CD4-positive, alpha-beta T cell treated with Interleukin-15 for 1 hour (primary cell): ENCODE measurements at regions not wholly inside any gene's neighbourhood (a gene's known extent, or its start where the extent isn't known, plus 50 kb on each side); places are given as distances from the start of the nearest gene placed in this dataset.

Experiments used
- DNase-seq: peaks from one replicate; pipeline ENCODE4 v3.0.0-alpha.2; 2020

GRCh38 chr1:229938551-229938950, 128.5 kb upstream of the GALNT2 start:
- DNase-seq, result no peak

GRCh38 chr1:229940684-229941083, 126.4 kb upstream of the GALNT2 start:
- no peak for DNase-seq

- no peak for DNase-seq
Observed at GRCh38 chr1:229941160-229941559, 125.9 kb upstream of the GALNT2 start.

DNA sequence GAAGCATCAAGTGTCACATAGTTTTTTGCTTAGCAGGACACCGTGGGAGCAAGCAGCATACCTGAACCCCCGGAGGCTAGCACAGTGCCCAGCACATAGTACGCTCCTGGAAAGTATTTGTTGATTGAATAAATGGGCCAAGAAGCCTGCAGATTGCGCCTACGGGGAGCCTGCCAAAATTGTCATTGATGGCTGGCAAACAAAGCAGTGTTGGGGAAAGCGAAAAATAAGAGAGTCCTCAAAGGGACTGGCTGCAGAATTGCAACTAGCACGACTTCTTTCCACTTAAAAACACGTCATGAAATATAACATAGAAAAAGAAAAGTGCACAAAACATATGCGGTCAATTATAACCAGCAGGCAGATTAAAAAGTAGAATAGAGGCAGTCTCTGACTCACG, 125.2 kb upstream of the GALNT2 start:
- no peak for DNase-seq

DNA sequence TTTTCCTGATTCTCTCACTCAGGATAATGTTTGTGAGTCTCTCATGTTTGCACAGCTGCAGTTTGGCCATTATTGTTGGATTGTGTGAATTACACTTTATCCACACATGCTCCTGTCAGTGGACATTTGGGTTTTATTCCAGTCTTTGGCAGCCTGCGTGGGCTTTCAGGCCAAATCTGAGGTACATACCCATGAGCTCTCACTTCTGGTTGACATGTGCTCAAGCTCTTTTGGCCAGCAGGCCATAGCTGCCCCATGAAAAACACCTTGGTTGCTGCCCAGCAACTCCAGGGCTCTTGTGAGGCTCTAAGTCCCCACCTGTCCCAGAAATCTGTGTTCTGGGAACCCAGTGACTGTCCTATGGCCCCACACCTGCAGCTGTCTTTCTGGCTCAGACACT, 124.5 kb upstream of the GALNT2 start:
- no peak for DNase-seq

GRCh38 chr1:229943148-229943714, 123.8 kb upstream of the GALNT2 start:
- DNase-seq, result no peak

GRCh38 chr1:229943988-229944743, 122.9 kb upstream of the GALNT2 start:
- DNase-seq, result no peak

DNA sequence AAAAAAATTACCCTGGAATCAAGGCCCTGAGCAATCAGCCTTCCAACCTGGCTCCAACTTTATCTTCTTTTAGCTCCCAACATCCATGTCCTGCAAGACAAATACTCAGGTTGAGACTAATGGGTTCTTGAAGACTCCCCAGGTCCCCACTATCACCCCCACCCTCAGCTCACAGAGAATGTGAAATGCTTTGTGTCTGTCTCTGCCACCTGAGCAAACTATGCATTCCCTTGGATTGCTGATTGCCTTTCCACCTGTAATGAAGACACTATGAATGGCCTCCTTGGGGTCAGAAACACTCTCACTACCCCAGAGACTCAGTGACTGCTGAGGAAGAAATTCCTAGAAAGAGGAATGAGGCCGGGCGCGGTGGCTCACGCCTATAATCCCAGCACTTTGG, 121.2 kb upstream of the GALNT2 start:
- no peak for DNase-seq

DNA sequence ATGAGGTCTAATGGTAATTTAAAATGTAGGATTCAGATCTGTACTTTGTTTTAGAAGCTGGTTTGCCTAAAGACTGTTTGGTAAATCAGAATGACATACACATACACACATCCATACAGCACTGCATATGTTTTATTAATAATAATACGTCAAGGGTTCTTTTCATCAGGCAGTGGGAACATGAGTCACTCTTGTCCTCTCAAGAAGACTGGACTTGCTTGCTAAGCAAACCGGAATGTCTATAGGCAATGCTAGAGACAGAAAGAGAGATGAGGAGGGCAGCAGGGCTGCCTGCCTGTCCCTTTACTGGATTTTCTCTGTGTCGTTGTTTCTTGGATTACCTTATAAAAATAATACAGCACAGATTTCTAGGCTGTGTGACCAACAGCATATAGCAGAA, 119.1 kb upstream of the GALNT2 start:
- no peak for DNase-seq

- DNase-seq, result no peak
Observed at GRCh38 chr1:229948438-229948837, 118.6 kb upstream of the GALNT2 start.

GRCh38 chr1:229949500-229949899, 117.5 kb upstream of the GALNT2 start:
- DNase-seq, result no peak

DNA sequence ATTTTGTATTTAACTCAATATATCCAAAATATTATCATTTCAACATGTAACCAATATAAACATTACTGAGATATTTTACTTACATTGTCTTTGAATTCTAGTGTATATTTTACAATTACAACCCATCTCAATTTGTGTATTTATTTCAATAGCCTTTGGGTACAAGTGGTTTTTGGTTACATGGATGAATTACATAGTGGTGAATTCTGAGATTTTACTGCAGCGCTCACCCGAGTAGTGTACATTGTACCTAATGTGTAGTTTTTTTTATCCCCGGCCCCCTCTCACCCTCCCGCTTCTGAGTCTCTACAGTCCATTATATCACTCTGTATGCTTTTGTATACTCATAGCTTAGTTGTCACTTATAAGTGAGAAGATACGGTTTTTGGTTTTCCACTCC, 117.0 kb upstream of the GALNT2 start:
- DNase-seq, result no peak

DNA sequence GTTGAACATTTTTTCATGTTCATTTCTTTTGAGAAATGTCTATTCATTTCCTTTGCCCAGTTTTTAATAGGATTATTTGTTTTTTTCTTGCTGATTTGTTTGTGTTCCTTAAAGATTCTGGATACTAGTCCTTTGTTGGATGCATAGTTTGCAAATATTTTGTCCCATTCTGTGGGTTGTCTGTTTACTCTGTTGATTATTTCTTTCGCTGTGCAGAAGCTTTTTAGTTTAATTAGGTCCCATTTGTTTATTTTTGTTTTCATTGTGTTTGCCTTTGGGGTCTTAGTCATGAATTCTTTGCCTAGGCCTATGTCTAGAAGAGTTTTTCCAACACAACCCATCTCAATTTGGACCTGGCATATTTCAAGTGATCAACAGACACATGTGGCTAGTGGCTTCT, 116.1 kb upstream of the GALNT2 start:
- no peak for DNase-seq

GRCh38 chr1:229951856-229952534, 115.0 kb upstream of the GALNT2 start:
- DNase-seq, result no peak

GRCh38 chr1:229952670-229953520, 114.1 kb upstream of the GALNT2 start:
- no peak for DNase-seq

DNA sequence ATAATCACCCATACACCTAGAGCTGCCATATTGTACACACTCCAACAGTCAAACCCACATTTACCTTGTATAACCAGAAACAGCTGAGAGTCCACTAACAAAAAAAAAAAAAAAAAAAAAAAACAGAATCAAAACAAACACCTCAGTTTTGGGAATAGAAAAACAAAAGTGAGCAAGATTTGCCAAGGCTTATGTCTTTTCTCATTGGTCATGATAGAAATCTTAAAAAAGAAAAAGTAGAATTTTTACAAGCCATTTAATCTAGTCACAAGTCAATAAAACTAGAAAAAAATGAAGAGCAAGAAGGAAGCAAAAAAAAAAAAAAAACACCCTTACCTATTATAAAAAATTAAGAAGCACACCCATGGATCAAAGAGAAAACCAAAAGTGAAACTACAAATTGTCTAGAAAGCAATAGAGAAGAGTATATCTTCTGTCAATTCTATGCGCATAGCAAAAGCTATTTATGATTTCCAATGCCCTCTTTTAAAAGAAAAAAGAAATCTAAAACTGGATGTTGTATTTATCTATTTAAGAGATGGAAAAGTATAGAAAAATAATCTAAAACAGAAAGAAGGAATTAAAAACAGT, 113.2 kb upstream of the GALNT2 start:
- DNase-seq, result no peak

DNA sequence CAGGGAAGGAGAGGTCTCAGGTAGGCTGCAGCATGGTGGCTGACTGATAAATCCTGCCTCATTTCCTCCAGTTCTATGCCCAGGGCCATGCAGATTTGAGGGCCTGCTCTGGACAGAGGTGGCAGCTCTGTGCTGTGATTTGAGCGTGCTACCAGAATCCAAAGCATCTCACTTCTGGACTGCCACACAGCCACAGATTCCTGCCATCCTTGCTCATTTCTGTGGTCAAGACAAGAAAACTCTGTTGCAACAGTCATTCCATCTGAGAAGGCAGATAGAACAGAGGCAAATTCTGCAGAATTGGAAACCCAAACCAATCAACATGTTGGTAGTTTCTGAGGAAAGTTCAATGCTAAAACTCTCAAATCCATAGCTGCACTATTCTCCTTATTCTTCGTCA, 102.8 kb upstream of the GALNT2 start:
- DNase-seq, result no peak

DNA sequence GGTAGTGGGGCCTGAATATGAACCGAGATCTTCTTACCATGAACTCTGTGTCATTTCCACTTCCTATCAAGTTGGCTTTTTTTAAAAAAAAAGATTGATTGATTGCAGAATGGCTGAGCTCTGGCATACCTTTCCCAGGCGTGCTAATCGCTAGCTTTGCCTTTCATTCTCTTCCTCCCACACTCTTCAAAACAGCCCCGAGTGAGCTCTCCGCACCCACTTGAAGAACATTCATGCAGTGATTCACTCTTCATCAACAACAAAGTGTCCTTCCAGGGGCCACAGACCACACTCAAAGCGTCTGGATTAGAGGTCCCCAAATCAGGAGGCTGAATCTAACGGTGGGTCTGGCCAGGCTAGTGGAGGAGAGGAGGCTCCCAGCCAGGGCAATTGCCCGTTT, 96.3 kb upstream of the GALNT2 start:
- DNase-seq, result no peak

DNA sequence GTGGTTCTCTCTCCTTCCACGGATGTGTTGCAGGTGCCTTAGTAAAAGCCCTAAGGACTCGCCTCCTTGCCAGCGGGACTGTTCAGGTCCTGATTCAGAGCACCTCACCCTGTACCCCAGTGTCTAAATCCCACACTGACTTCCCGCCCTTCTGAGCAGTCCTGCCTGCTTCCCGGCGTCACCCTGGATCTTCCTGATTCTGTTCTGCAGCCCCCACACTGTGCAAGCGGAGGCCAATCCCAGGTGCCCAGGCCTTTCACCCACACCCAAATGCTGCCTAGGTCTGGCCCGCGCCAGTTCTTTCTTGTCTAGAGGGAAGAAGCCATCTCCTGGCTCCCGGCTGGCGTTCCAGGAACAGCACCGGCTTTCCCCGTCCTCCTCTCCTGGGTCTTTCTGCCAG, 95.9 kb upstream of the GALNT2 start:
- no peak for DNase-seq

GRCh38 chr1:229972600-229973296, 94.3 kb upstream of the GALNT2 start:
- no peak for DNase-seq

DNA sequence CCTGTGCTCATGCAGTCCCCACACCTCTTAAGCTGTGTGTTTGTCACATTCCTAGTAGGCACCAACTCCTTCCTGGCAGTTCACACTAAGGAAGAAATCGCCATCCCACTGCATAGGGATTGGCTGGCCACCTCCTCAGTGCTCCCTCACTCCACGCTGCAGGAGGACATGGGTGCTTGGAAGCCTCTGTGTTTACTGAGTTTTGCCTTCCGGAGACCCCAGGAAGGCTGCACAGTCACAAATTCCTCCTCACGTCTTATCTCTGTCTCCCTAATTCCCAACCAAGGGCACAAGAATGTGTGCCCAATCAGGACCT, 93.8 kb upstream of the GALNT2 start:
- no peak for DNase-seq

GRCh38 chr1:229975047-229975446, 92.0 kb upstream of the GALNT2 start:
- DNase-seq, result no peak

- no peak for DNase-seq
Observed at GRCh38 chr1:229980009-229980408, 87.0 kb upstream of the GALNT2 start.
